NOMO-1 treated with DMSO at 0.1 percent for 48 hours (cell line): ENCODE measurements at regions not wholly inside any gene's neighbourhood (a gene's known extent, or its start where the extent isn't known, plus 50 kb on each side); places are given as distances from the start of the nearest gene placed in this dataset.
A peak's percentile ranks its signal among the peaks of the same experiment; 100 is the strongest.

Experiments used
- DNase-seq: peaks from one replicate; lab custom pipeline; 2025; ENCODE audit not compliant: unreplicated experiment; lab: John Stamatoyannopoulos, UW

DNA sequence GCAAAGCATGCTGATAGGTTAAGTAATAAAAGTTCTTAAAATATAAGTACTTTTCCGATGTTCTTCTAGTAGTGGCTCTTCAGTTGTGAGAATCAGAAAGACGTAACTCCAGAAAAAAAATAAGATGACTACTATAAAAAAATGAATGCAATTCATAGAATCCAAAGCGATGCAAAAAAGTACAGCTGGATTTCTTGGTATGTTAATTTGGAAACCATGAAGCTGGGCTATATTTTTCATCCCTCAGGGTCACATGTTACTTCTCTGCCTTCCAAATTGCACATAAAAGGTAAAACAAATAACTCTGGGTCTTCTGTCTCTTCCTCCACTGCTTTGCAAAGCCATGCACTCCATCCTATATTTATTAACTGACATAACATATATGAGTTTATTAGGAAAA, 843.9 kb upstream of the DPPA4 start:
- no peak for DNase-seq

DNA sequence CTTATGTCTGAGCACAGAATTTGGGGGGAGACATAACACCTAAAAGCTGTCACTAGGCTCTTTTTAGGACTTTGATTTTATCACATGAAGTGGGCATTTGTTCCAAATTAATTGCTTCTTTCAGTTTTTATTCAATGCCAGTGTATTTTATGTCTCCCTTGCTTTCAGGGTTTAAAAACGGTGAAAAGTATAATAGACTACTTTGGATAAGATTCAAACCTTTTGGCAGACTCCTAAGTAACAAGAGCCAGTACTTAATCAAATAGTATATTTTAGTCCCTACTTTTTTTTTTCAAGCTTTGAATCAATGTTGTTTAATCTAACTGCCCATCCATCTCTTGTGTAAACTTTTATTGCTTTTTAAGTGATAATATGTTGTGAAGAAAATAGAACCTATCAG, 847.2 kb upstream of the DPPA4 start:
- DNase-seq = no peak

DNA sequence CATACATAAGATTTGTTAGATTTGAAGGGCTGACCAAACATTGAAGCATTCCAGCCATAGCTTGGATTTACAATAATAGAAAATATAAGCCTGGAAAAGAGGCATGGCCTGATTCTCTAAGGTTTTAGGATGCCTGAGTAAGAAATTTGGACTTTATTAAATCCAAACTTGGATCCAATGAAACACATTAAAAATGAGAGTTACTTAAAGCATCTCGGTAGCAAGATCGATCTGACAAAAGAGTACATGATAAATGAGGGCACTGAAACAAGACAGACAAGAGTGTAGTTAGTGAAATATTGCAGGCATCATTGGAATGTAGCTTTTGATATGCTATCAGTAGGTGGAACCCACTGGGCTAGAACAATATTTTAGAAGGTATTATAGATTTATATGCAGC, 855.7 kb upstream of the DPPA4 start:
- DNase-seq = no peak

DNA sequence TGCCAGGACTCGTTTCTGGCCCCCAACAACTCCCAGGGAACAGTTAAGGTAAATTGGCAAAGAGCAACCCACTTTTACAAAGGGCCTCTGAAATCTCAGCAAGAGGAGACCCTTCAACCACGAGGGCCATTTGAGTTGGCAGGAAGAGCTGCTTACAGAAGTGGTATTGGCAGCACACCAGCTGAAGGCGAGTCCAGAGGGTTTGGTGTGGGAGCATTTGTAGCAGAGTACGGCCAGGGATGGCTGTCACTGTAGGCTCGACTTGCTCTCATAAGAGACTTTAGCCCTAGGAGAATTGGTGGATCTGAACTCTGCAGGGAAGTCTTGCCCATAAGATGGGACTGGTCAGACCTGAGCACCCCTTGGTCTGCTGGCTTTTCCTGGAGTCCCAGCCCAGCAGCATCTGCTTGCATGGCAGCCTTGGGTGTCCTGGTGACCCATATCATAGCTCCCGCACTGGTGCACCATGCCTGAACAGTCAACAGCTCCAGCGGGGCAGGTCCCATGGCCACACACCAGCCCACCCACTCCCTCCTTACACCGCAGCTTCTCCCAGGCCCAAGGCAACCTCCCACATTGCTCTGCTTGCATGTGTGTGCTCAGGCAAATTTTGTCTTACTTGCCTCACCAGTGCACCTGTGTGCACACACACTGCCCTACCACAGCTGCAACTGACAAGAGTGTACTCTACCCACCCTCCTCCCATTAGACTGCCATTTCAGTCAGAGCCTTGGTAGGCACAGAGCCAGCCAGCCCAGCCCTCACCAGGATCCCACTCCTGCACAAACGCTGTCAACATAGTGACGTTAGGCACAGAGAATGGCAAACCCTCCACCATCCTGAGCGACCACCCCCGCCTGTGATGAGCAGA, 861.6 kb upstream of the DPPA4 start:
- no peak for DNase-seq

DNA sequence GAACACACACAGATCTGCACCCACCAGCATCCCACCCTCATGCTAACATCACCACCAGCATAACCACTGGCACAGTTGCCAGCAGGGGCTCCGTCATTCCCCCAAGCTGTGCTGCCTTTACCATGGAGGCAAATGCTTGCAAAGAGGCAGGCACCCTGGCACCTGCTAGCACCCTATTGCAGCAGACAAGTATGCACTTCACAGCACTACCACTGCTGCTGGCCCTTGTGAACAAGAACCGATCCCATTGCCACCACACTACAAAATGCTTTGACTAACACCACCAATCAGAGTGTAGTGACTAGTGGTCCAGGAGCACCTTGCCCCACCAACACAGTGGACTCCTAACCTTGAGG, 862.2 kb upstream of the DPPA4 start:
- no peak for DNase-seq

DNA sequence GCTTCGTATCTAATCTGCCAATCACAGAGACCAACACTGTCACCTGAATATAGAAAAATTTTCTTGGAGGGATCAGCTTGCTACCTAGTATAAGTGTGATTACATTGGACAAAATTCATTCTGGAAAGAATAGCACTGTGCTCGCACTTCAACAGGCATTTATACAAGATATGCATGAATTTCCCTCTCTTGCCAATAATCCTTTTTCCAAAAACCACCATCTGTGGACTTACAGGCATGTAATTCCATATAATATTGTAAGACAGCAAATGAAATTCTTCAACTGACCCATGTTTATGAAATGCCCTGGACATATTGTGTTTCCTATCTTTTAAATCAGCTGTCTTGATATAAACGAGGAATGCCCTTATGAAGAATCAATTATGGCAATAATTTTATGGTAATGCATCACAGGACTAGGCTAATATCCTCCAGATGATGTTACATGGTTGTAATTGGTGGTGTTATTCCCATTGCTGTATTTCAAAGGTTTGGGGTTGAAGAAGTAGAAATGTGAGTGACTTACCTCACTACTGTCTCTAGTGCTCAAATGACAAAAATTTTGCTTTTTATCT, 861.4 kb upstream of the NECTIN3 start:
- DNase-seq = no peak

DNA sequence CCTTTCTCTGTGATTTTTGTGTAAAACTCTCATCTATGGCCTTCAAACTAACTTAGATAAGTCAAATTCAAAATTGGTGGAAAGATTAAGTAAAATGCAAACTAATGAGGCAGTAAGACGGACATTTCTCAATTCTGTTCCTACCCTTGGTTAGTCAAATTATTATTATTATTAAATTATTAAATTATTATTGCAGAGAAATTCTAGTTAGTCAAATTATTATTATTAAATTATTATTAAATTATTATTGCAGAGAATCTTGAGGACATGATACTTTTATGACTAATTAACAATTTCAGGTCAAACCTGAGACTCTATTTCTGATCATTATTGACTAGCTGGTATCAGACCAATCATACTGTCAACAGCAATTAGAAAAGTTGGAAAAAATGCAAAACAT, 845.0 kb upstream of the NECTIN3 start:
- no peak for DNase-seq

DNA sequence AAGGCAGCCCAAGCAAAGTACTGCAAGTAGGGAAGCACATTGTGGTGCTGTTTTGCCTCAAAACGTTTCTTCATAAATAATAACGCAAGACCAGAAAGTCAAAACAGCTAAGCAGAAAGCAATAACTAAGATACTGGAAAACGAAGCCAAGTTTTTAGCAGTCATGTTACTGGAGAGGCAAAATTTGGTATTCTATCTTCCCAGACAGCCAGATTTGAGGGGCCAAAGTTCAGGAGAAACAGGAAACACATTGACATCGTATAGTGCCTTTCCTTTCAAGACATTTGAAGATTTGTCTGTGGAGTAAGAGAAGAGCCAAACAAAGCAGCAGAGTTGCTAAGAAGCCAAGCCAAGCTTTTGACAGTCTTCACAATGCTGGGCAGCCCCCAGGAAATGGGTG, 843.6 kb upstream of the NECTIN3 start:
- no peak for DNase-seq

DNA sequence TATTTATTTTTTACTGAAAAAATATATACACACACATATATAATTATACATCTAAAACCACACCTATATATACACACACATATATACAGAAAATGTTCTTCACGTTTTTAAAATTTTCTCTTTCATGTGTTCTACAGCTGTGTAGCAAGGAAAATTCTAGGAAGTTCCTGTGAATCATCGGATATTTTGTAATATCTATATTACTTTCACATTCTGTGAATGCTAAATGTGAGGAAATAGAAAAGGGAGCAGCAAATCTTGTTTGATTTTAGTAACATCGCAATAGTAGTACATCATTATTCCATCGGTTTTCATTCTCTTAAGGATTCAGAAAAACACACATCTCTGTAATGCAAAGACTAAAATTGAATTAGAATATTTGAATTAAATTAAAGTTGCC, 836.8 kb upstream of the NECTIN3 start:
- DNase-seq = peak; percentile 8

DNA sequence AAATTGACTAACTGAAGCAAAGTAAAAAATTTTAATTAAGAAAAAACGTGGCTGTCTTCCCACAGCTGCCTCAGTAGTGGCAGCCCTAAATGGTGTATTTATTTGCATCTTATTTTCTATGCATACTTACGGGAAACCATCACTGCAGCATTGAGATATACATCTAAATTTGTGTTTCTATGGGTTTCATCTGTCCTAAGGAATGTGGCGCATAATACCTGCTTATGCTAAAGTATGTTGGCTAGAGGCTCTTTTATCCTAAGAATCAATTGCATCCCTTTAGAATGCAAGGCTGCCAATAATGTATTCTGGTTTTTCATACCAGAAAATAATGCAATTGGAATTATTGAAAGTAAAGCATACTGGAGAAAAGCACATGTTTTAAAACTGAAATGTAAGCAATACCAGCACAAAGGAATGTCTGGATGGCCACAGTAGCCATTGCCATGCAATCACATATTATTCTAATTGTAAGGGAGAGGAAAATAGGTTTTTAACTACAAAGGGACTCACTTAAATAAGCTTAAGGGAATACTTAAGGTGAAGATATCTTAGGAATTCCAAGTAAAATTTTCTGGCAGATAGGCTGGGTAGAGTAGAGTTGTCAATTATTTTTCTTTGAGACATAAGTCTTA, 834.5 kb upstream of the NECTIN3 start:
- no peak for DNase-seq

DNA sequence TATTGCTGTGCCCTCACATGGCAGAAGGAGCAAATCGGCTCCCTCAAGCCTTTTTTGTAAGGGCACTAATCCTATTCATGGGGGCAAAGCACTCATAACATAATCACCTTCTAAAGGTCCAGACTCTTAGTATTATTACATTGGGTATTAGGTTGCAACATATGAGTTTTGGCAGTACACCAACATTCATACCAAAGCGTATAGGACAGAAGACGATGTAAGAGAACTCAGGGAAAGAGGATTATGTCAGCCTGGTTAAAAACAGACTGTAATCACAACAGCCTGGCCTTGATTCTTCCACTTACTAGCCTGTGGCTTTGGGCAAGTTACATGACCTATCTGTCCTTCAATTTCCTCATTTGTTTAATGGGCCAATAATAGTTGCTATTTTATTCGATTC, 828.5 kb upstream of the NECTIN3 start:
- no peak for DNase-seq

DNA sequence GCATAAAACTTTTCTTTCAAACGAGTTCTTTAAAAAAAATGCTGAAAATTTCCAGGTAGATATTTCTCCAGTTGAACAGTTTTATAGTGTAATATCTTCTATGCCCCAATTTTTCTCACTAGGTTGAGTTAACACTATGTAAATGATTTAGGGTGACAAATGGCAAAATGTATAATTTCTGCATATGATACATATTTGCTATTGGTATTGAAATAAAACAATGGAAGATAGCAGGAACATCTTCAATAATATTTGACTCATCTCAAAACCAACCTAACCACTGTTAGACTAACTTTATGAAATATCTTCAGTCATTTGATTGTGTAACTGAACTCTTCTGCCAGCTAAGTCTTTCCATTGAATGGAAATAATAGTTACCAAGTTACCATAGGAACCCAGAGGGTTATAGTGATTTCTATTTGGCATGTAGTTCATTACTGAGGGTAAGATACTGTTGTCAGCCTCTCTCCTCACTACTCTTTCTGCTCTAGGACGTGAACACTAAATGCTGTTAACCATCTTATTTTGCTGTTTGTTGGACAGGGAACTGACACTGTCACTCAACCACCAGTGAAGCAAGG, 824.7 kb upstream of the NECTIN3 start:
- peak; percentile 79 for DNase-seq

DNA sequence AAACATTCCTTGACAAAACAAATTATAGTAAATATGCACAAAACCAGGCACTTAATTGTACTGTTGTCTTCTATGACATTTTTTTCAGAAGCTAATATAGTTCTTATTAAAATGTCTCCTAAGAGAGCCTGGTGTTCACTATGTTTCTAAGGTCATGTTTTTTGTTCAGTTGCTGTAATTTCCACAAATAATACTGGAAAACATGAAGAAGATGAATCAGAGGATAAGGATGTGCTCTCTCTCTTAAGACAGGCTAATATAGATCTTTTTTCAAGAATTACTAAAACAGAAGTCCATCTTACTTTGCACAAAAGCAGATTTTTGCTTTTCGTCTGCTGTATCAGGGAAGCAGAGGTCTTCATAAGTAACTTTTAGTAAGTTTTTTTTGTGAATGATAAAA, 823.0 kb upstream of the NECTIN3 start:
- DNase-seq = no peak

DNA sequence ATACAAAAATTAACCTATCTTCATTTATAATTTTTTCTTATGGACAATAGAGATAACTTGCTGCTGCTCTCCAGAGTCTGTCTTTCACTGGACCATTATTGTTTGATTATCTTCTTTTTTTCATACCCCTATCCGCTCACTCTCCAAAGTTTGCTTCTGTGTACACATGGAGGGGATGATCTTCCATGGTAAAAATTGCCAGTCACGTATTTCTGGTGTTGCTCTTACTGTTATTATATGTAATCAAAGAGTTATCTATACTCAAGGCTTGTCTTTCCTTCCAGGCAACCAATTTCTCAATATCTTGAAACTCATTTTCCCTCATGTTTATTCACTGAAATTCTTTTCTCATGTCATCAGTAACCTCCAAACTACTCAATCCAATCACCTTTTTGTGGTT, 817.8 kb upstream of the NECTIN3 start:
- no peak for DNase-seq

DNA sequence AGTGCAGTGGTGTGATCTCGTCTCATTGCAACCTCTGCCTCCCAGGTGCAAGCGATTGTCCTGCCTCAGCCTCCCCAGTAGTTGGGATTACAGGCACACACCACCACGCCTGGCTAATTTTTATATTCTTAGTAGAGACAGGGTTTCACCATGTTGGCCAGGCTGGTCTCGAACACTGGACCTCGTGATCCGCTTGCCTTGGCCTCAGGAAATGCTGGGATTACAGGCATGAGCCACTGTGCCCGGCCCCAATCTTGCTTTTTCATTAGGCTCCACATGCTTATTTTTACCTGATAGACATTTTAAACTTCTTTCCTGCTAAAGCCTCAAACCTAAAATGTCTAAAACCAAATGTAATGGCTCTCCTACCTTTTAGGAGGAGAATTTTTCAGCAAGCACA, 817.0 kb upstream of the NECTIN3 start:
- no peak for DNase-seq

DNA sequence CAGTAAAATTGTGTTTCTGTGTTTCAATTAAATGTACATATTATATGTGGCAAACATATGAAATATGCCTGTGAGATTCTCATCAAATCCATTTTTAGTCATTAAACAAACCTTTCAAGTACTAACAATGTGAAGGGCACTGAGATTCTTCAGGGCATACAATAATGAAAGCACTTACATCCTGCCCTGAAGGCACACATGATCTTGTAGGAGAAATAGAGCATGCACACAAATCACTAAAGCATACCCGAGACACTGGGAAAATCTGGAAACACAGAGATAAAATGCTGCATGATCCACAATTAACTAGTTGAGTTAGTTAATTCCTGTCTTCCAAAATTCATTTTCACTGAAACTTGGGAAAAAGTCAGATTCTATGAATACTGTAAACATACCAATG, 810.5 kb upstream of the NECTIN3 start:
- DNase-seq = no peak

DNA sequence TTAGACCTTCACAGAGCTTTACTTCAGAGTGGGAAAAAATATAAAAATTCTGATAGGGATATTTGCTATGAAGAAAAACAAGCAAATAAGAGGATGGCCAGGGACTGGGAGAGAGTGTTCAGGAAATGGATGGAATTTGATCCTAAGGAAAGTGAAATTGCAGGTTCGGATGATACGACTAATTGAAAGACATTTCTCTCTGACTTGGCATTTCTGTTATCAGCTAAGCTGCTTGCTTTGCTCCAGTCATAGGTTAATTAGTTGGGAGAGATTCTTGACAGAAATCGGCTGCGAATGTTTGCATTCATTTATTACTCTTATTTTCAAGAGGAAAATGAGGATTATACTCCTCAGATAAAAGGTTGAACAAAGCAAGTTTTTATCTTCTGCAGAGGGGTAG, 808.7 kb upstream of the NECTIN3 start:
- DNase-seq = no peak

DNA sequence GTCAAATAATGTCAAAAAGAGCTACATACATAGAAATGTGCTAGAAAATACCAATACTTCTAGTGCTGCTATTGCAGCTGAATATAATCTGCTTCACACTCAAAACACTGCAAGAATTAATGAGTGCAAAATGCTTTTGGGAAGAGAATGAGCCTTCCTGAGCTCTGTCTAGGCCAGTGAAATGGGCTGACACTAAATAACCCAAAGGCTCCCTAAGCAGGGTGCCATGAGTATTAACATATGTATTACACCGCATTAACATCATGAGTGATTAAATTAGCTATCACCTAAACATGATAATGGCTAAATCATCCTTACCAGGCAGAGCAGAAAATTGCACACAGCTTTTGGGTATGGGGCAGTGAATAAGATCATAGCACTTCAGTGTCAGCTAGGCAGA, 806.3 kb upstream of the NECTIN3 start:
- DNase-seq = no peak

DNA sequence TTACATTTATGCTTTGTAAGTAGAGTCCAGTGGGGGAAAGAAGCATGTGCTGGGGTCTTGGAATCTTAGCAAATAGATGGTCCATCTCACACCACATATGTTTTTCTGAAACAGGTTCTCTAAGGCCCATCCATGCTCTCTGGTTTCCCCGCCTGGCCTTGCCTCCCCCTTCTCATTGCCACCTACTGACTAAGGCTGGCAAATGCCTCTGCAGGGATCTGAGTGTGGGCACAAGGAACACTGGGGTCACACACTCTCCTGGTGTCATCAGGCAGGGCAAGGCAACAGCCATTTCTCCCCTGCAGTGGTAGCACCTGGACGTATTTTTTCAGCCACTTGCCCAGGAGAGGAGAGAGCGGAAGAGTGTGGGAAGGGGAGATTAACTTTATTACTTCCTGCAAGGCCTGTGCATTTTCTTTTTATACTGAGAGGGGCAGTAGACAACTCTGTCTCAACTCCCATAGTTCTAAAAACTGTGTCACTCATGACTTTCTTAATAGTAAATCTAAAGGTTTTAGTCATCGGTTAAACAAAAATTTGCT, 804.2 kb upstream of the NECTIN3 start:
- no peak for DNase-seq

DNA sequence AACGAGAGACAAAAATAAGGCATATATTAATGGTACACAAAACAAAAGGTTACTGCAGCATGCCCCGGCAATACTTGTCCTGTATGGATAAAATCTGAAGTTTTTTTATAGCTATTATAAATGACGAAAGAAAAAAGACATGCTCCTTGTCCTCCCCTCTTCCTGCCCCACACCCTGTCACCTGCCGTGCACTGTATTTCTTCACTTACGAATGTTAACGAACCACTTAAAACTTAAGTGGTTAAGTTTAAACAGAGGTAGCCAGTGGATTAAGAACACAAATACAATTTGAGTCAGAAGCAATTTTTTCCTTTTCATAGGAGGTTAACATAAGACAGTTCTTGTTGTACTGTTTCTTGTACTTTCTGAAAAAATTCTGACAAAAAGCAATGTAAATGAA, 799.1 kb upstream of the NECTIN3 start:
- DNase-seq = no peak

DNA sequence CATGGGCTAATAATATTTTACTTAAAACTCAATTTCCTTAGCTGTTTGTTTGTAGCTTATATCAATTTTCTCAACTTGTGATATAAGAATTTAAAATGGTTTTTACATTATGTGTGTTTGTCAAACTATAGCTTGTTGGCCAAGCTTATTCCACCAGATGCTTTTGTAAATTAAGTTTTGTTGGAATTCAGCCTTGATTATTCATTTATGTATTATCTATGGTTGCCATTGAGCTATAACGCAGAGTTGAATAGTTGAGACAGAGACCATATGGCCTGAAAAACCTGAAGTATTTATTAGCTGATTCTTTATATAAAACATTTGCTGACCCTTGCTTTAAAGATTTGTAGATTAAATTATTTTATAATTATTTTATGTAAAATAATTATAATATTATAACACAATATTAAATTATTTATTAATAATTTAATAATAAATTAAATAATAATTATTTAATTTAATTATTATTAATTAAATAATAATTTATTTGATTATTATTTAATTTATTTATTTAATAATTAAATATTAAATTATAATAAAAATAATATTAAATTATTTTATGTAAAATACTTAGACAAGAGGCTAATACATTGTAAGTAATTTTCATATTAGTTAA, 779.6 kb upstream of the NECTIN3 start:
- DNase-seq = no peak
